Neural cell (in vitro differentiated cells): ENCODE measurements at regions not wholly inside any gene's neighbourhood (a gene's known extent, or its start where the extent isn't known, plus 50 kb on each side); places are given as distances from the start of the nearest gene placed in this dataset.

ENCODE experiments used
- H2AFZ ChIP-seq: fragments of 200-600, 300-800 bp; sonication (generic), shearing (Covaris generic); 2 replicates; pipeline ENCODE4 v1.6.0; 2014; ENCODE audit warnings: low read depth, mild to moderate bottlenecking, antibody characterized with exemption, low read length, moderate library complexity
- H3F3A ChIP-seq: fragments of 200-600 bp; shearing (Covaris generic); 2 replicates; pipeline ENCODE4 v1.6.1; 2016; ENCODE audit warnings: mild to moderate bottlenecking, moderate library complexity, mixed read lengths, antibody characterized with exemption, low read length; ENCODE audit not compliant: insufficient read depth, poor library complexity, severe bottlenecking
- H3K27ac ChIP-seq: fragments of 200-600, 300-800 bp; sonication (generic), shearing (Covaris generic); 2 replicates; pipeline ENCODE4 v1.5.1; 2014; ENCODE audit warnings: mild to moderate bottlenecking, low read length, moderate library complexity
- H3K27me3 ChIP-seq: fragments of 300-800, 200-600 bp; sonication (generic), shearing (Covaris generic); 2 replicates; pipeline ENCODE4 v1.6.0; 2014; ENCODE audit warnings: mild to moderate bottlenecking, low read depth, low read length, moderate library complexity; ENCODE audit not compliant: insufficient read depth
- H3K36me3 ChIP-seq: fragments of 300-800, 200-600 bp; sonication (generic), shearing (Covaris generic); 2 replicates; pipeline ENCODE4 v1.5.1; 2014; ENCODE audit warnings: mild to moderate bottlenecking, antibody characterized with exemption, low read length, moderate library complexity; ENCODE audit not compliant: insufficient read depth
- H3K4me2 ChIP-seq: fragments of 300-800, 200-600 bp; sonication (generic), shearing (Covaris generic); 2 replicates; pipeline ENCODE4 v1.6.0; 2014; ENCODE audit warnings: mild to moderate bottlenecking, low read length
- H3K4me3 ChIP-seq: fragments of 300-800, 200-600 bp; sonication (generic), shearing (Covaris generic); 2 replicates; pipeline ENCODE4 v1.5.1; 2014; ENCODE audit warnings: mild to moderate bottlenecking, low read length, moderate library complexity
- H3K79me2 ChIP-seq: fragments of 200-600 bp; shearing (Covaris generic); replicated peaks from 2 replicates; pipeline ENCODE4 v1.6.0; 2014; ENCODE audit warnings: mild to moderate bottlenecking, low read length, moderate library complexity; ENCODE audit not compliant: insufficient read depth
- H3K9ac ChIP-seq: fragments of 300-800, 200-600 bp; sonication (generic), shearing (Covaris generic); 2 replicates; pipeline ENCODE4 v1.6.1; 2016; ENCODE audit warnings: mild to moderate bottlenecking, low read length, mixed read lengths
- H3K9me2 ChIP-seq: fragments of 200-600 bp; shearing (Covaris generic); 2 replicates; pipeline ENCODE4 v1.6.1; 2016; ENCODE audit warnings: mild to moderate bottlenecking, low read length, mixed read lengths; ENCODE audit not compliant: insufficient read depth
- H3K9me3 ChIP-seq: fragments of 200-600, 300-800 bp; sonication (generic), shearing (Covaris generic); 2 replicates; pipeline ENCODE4 v1.6.1; 2016; ENCODE audit warnings: mild to moderate bottlenecking, mixed run types, low read length, moderate library complexity, mixed read lengths
- H4K20me1 ChIP-seq: fragments of 200-600 bp; shearing (Covaris generic); 2 replicates; pipeline ENCODE4 v1.6.1; 2016; ENCODE audit warnings: mild to moderate bottlenecking, mixed run types; ENCODE audit not compliant: insufficient read depth
- EP300 ChIP-seq: fragments of 450-650 bp; conservative IDR thresholded peaks from 2 replicates; pipeline ENCODE4 v1.6.1; 2014; ENCODE audit warnings: antibody characterized with exemption, mild to moderate bottlenecking, moderate library complexity; ENCODE audit not compliant: poor library complexity, severe bottlenecking
- EZH2 ChIP-seq: fragments of 200-600, 300-800 bp; shearing (Covaris generic), sonication (generic); IDR thresholded peaks from 2 replicates; pipeline ENCODE4 v1.6.1; 2014; ENCODE audit warnings: antibody characterized with exemption, low read length, borderline replicate concordance, mild to moderate bottlenecking; ENCODE audit not compliant: insufficient read depth, poor library complexity, severe bottlenecking
- MXI1 ChIP-seq: fragments of 450-650 bp; conservative IDR thresholded peaks from 2 replicates; pipeline ENCODE4 v1.6.1; 2014; ENCODE audit warnings: antibody characterized with exemption, mild to moderate bottlenecking; ENCODE audit not compliant: poor library complexity, severe bottlenecking
- POLR2AphosphoS5 ChIP-seq: IDR thresholded peaks from 2 replicates; pipeline ENCODE4 v1.6.1; 2012
- RAD21 ChIP-seq: fragments of 450-650 bp; conservative IDR thresholded peaks from 2 replicates; pipeline ENCODE4 v1.6.1; 2014; ENCODE audit warnings: antibody characterized with exemption, mild to moderate bottlenecking, moderate library complexity
- REST ChIP-seq: IDR thresholded peaks from 2 replicates; pipeline ENCODE4 v1.6.1; 2012; ENCODE audit warnings: borderline replicate concordance
- SMC3 ChIP-seq: fragments of 450-650 bp; conservative IDR thresholded peaks from 2 replicates; pipeline ENCODE4 v1.6.1; 2014; ENCODE audit warnings: antibody characterized with exemption, mild to moderate bottlenecking, moderate library complexity; ENCODE audit not compliant: poor library complexity
- TAF1 ChIP-seq: IDR thresholded peaks from 2 replicates; pipeline ENCODE4 v1.6.1; 2012; ENCODE audit warnings: low read depth
- TF ChIP-seq, protein P1 (sequence below): fragments of 450-650 bp; IDR thresholded peaks from 2 replicates; pipeline ENCODE4 v1.5.1; 2014; ENCODE audit warnings: antibody characterized with exemption, mild to moderate bottlenecking, moderate library complexity; ENCODE audit not compliant: poor library complexity, severe bottlenecking

GRCh38 chr6:145087034-145087433 lies 648.3 kb downstream of the EPM2A start:
- no peak overlapping the region for H3K4me2 ChIP-seq
- no peaks in the 10 kb centered on the region for H3K9me2 ChIP-seq
- H4K20me1 ChIP-seq = no peaks in the 10 kb centered on the region
- no peaks in the 10 kb centered on the region for H3K27me3 ChIP-seq
- no peak overlapping the region for H3K4me3 ChIP-seq
- no peaks in the 10 kb centered on the region for H3K36me3 ChIP-seq
- no peaks in the 10 kb centered on the region for H3K9me3 ChIP-seq
- H3K27ac ChIP-seq = no peak overlapping the region
- no peak overlapping the region for H3K9ac ChIP-seq
- no peaks in the 10 kb centered on the region for H3K79me2 ChIP-seq
- H2AFZ ChIP-seq = no peak overlapping the region
- no peaks in the 10 kb centered on the region for H3F3A ChIP-seq
- no peak for TF ChIP-seq POLR2AphosphoS5
- TF ChIP-seq EP300 = no peak
- no peak for TF ChIP-seq SMC3
- no peak for TF ChIP-seq MXI1
- TF ChIP-seq REST = no peak
- TF ChIP-seq RAD21 = no peak
- TF ChIP-seq EZH2 = no peak

DNA sequence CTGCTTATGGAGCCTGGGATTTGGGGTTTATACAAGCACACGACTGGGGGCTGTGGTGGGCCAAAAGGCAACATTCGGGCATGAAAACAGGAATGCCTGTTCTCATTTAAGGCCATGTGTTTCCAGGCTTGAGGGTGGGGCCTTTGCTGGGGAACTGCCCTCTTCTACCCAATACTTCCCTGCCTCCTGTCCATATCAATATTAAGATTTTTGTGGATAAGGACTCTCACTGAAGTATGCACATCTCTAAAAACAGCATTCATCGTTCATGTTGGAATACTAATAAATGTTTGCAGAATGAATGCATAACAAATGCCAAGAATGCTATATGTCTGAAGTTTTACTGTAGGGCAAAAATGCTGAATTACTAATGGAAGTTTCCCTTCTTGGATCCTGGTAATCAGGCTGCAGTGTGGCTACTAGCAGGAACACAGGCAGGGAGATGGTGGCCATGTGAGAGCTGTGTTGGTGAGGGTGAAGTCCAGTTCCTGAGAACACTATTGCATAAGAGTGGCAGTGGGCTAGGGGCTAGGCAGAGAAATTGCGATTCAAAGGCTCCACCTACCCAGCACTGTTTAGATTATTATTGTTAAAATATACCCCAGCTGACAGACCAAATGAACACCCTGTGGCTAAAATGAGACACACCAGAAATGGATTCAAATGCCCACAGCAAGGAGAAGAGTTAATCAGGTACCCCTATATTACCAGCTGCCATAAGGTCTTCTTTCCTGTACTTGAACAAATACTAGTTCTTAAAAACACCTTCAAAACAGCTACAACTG lies 644.3 kb downstream of the EPM2A start:
- H3K9me2 ChIP-seq = no peaks in the 10 kb centered on the region
- no peaks in the 10 kb centered on the region for H3K9me3 ChIP-seq
- H2AFZ ChIP-seq = no peak overlapping the region
- no peaks in the 10 kb centered on the region for H3F3A ChIP-seq
- no peak overlapping the region for H3K4me2 ChIP-seq
- H3K27me3 ChIP-seq = no peaks in the 10 kb centered on the region
- no peaks in the 10 kb centered on the region for H4K20me1 ChIP-seq
- H3K27ac ChIP-seq = no peak overlapping the region
- no peaks in the 10 kb centered on the region for H3K36me3 ChIP-seq
- no peaks in the 10 kb centered on the region for H3K79me2 ChIP-seq
- TF ChIP-seq POLR2AphosphoS5 (no peak), TAF1 (no peak), REST (no peak), SMC3 (no peak), EP300 (no peak)
- TF ChIP-seq, protein P1, sequence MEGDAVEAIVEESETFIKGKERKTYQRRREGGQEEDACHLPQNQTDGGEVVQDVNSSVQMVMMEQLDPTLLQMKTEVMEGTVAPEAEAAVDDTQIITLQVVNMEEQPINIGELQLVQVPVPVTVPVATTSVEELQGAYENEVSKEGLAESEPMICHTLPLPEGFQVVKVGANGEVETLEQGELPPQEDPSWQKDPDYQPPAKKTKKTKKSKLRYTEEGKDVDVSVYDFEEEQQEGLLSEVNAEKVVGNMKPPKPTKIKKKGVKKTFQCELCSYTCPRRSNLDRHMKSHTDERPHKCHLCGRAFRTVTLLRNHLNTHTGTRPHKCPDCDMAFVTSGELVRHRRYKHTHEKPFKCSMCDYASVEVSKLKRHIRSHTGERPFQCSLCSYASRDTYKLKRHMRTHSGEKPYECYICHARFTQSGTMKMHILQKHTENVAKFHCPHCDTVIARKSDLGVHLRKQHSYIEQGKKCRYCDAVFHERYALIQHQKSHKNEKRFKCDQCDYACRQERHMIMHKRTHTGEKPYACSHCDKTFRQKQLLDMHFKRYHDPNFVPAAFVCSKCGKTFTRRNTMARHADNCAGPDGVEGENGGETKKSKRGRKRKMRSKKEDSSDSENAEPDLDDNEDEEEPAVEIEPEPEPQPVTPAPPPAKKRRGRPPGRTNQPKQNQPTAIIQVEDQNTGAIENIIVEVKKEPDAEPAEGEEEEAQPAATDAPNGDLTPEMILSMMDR = no peak
- no peak overlapping the region for H3K4me3 ChIP-seq
- H3K9ac ChIP-seq = no peak overlapping the region
